IPS-NIHi7 (cell line): ENCODE measurements at regions not wholly inside any gene's neighbourhood (a gene's known extent, or its start where the extent isn't known, plus 50 kb on each side); places are given as distances from the start of the nearest gene placed in this dataset.
"Not testable (repeated sequence)": the region's sequence is repeated elsewhere in the genome, so short reads cannot be mapped to it uniquely, and the experiment has no call there.

Experiments used
- DNase-seq: peaks from one replicate; pipeline ENCODE4 v3.0.0; 2012; ENCODE audit warnings: mixed read lengths; ENCODE audit errors: extremely low spot score

DNA sequence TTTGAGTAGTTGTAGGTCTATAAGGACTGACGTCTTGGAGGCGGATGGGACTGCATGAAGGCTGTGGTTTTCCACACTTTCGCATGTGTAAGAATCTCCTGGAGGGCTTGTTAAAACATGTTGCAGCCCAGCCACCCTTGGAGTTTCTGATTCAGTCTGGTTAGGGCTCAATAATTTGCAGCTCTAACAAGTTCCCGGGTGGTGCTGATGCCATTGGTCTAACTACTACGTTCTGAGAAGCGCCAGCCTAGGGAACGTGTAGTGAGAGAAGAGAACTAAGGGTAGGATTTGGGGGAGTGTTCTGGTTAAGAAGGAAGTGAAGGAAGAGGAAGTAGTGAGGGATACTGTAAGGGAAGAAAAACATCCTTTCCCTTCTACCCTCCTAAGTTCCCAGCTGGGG is 138.9 kb downstream of the LARP7 start:
- DNase-seq = no peak

DNA sequence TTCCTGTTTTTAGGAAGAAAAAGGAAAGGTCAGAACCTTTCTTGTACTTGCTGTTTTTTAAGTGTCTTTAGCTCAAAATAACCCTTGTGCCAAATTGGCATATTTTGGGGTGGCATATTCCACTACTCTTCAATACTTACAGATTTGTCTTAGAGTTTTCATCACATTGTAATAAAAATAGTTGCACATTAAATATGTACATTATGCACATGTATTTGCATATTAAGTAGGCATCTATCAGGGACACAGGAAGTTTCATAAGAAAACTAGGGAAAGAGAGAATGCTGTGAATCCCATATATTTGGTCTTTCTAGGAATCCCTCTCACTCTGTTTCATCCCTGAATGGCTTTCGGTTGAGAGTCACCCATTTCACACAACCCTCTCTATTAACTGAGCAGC is 139.6 kb downstream of the LARP7 start:
- no peak for DNase-seq

GRCh38 chr4:112778520-112778919 is 141.6 kb downstream of the LARP7 start:
- DNase-seq = no peak

DNA sequence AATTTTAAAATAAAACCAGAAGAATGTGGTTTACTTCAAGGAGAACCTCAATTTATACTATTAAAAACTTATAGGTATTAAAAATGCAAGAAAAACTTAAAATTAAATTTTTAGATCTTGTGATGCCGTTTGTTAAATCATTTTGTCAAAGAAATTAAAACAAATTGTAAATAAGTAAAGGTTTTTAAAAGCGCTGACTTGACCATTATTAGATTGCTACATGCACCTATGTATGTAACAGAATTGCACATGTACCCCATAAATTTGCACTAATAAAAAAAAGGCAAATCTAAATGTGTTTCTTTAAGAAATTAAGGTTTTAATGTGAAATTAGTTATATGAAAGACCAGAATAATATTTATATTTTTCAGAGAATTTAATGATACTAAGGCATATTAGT is 156.1 kb downstream of the LARP7 start:
- no peak for DNase-seq

- no peak for DNase-seq
These were observed 163.1 kb downstream of the LARP7 start for GRCh38 chr4:112800001-112800400.

- DNase-seq = no peak
These were observed 164.4 kb downstream of the LARP7 start for GRCh38 chr4:112801341-112801740.

- no peak for DNase-seq
These were observed 165.8 kb downstream of the LARP7 start for GRCh38 chr4:112802780-112803179.

- DNase-seq = no peak
These were observed 170.1 kb downstream of the LARP7 start for GRCh38 chr4:112807083-112807482.

DNA sequence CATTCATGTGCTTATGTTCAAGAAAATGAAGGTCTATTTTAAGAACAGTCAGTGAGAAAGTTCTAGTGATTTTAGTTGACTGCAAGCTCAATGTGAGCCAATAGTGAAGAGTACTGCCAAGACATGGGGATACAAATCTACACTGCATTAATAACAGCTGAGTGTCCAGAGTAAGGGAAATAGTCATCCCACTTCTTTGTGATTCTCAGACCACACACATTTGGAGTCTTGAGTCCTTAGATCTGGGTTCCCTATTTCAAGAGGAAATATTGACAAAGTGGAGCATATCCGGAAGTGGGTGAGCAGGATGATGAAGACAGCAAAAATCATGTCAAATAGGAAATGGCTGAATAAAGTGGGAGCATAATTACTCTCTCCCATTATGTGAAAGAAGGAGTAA is 171.1 kb downstream of the LARP7 start:
- no peak for DNase-seq

DNA sequence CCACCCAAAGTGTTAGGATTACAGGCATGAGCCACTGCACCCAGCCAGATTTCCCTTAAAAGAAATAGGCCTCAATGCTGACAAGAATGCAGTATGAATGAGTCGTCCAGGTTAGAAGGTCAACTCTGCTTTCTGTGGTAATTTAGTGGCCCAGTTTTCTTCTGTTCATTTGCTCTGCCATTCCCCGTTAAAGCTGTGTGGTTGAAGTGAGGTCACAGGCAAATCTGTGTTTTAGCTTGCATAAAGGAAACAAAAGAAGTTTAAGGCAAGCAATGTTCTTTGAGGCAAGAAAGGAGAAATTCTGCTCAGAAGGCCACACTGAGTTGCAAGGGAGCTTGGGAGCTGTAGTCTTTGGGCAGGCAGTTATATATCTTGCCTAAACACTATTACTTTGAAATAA is 176.8 kb downstream of the LARP7 start:
- DNase-seq = no peak

DNA sequence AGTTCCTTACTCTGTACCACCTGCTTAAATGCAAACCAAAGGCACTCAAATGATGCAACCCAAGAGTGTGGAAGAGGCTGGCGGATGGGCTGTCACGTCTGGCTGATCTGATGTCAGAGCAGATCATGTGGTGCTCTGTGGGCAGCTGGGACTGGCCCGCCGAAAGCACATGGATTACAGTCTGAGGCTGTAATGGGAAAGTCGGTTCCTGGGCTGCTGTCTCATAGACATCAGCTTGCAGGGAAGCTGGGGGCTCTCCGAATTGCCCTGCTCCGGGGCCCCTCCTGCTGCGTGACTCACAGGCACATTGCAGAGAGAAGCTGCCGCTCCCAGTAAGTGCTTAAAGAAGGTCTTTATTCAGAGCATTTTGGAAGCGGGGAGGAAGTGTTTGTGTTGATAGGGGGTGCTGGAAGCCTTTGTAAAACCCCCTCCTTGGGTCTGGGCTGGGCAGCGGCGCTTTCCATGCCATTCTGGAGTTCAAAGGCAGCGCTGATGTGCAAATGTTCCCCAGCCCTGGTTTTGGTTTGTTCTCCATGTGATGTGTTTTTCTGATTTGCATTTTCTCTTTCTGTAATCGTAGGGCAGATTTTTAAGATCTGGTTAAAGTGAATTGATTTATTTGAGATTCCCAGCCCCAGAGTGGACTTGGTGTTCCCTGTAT is 181.1 kb downstream of the LARP7 start:
- DNase-seq = peak; percentile 91

GRCh38 chr4:112818594-112818965 is 181.6 kb downstream of the LARP7 start:
- DNase-seq = no peak

DNA sequence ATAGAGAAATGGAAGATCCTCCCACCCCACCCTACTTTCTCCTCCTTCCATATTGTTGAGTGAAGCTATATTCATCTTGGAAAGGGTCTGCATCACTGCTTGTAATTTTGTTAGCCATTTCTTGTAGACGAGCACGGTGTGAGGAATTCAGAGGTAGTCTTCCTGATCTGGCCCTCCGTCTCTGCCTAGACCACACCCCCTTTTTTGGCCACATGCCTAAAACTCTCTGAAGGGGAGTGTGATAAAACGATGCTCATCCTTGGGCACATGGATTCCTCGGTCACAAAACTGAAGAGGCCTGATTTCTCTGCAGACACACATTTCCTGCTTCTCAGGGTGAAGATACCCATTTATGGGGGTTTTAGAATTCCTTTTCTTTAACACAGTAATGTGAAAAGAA is 182.8 kb downstream of the LARP7 start:
- no peak for DNase-seq

DNA sequence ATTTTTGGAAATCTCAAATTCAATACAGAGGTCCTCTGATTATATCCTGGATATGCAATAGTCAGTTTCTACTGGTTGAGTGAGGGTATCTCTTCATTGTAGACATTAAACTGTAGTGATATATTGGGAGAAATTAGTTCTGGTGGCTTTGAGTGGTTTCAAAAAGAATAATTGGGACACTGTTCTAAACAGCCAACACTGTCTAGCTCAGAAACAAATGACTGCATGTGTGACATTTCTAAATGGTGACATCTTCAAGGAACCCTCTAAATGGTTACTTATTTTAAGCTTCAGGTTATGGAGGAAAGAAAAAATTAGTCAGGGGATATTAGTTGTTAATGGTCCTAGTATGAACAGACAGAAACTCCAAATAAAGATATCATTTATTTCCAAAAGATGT is 186.2 kb downstream of the LARP7 start:
- no peak for DNase-seq

DNA sequence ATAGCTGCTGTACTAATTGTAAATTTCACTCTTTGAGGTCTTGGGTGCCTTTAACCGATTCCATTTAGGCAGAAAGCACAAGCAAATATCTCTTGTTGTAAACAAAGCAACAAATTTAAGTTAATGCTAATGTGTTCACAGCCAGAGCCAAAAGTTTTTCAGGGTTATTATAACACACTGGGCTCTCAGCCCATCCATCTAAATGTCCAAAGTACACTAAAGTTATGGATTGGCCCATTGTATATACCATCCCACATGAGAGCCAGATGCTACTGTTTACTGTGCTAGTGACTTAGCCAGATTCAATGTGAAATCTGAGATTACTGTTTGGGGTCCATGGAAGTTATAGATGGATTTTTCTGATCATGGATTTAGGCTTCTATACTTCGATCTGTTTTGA is 186.7 kb downstream of the LARP7 start:
- no peak for DNase-seq

- DNase-seq = no peak
These were observed 193.9 kb downstream of the LARP7 start for GRCh38 chr4:112830753-112831386.

GRCh38 chr4:112832493-112832892 is 195.6 kb downstream of the LARP7 start:
- DNase-seq = no peak

GRCh38 chr4:112836895-112837294 is 200.0 kb downstream of the LARP7 start:
- DNase-seq = no peak

GRCh38 chr4:112838015-112838414 is 201.1 kb downstream of the LARP7 start:
- not testable (repeated sequence) for DNase-seq

- no peak for DNase-seq
These were observed 203.1 kb downstream of the LARP7 start for GRCh38 chr4:112840061-112840460.

- DNase-seq = no peak
These were observed 203.7 kb downstream of the LARP7 start for GRCh38 chr4:112840619-112841018.

DNA sequence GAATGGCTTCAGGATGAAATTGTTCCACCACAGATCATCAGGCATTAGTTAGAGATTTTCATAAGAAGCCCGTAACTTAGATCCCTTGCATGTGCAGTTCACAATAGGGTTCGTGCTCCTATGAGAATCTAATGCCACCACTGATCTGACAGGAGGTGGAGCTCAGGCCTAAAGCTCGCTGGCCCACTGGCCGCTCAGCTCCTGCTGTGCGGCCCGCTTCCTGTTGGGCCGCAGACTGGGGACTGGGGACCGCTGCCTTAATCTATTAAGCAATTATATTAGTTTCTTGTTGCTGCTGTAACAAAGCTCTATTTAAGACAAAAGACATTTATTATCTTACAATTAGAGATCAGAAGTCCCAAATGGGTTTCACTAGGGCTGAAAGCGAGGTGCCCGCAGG is 205.6 kb downstream of the LARP7 start:
- no peak for DNase-seq

GRCh38 chr4:112845386-112845785 is 204.1 kb upstream of the ANK2 start:
- DNase-seq = no peak

GRCh38 chr4:112847045-112847444 is 202.4 kb upstream of the ANK2 start:
- DNase-seq = no peak
